ENCODE measurements at regions not wholly inside any gene's neighbourhood (a gene's known extent, or its start where the extent isn't known, plus 50 kb on each side); places are given as distances from the start of the nearest gene placed in this dataset.

DNA sequence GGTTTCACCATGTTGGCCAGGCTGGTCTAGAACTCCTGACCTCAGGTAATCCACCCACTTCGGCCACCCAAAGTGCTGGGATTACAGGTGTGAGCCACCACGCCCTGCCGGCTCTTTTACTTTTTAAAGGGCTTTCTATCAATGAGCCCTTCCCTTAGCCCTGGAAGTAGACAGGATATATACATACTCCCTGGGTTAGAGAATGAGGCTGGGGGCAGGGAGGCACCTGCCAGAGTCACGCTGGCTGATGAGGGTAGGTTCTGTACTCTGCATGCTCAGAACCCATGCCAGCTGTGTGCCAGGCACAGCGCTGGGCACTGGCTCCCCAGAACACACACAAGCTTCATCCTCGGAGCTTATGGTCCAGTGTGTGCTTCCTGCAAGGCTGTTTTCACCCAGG, 113.6 kb upstream of the IPO9 start:
- Histone ChIP-seq H3K9ac (peak overlapping the region; percentile 81), H4K20me1 (ENCODE audit: insufficient read depth) (no peaks in the 10 kb centered on the region), H3K27me3 (replicated peaks; ENCODE audit: insufficient read depth) (no peaks in the 10 kb centered on the region), H3K4me3 (peak overlapping the region; percentile 26; the same call in 1 of the 2 replicates), H3K4me2 (ENCODE audit: unreplicated experiment) (peak overlapping the region; percentile 36), H3F3A (ENCODE audit: insufficient read depth) (peaks cover 76% of the 10 kb centered on the region), H3K79me2 (ENCODE audit: insufficient read depth) (peaks cover 75% of the 10 kb centered on the region), H2AFZ (no peak overlapping the region), H3K9me2 (ENCODE audit: insufficient read depth) (no peaks in the 10 kb centered on the region), H3K36me3 (ENCODE audit: low read depth) (peaks cover 18% of the 10 kb centered on the region; the same call in 1 of the 2 replicates), H3K4me1 (ENCODE audit: insufficient read depth) (peaks cover 71% of the 10 kb centered on the region), H3K9me3 (ENCODE audit: low read depth) (no peaks in the 10 kb centered on the region), H3K27ac (peak overlapping the region; percentile 99)
- in situ Hi-C loops (cut with MboI), result no loop called here
- WGBS, 2 experiments (ENCODE audit: low coverage in 1 of 2, low lambda C conversion rate in 2 of 2, missing lambda C conversion rate in 2 of 2), result 70 to 79% methylated on average over 6 of the region's 6 CpGs
- no peak for DNase-seq
- TF ChIP-seq EZH2 (IDR thresholded peaks at IDR 0.05; ENCODE audit: insufficient read depth, poor library complexity, severe bottlenecking), result no peak
- no peak for TF ChIP-seq EZH2phosphoT487 (IDR thresholded peaks at IDR 0.05; ENCODE audit: insufficient read depth, low read depth)

DNA sequence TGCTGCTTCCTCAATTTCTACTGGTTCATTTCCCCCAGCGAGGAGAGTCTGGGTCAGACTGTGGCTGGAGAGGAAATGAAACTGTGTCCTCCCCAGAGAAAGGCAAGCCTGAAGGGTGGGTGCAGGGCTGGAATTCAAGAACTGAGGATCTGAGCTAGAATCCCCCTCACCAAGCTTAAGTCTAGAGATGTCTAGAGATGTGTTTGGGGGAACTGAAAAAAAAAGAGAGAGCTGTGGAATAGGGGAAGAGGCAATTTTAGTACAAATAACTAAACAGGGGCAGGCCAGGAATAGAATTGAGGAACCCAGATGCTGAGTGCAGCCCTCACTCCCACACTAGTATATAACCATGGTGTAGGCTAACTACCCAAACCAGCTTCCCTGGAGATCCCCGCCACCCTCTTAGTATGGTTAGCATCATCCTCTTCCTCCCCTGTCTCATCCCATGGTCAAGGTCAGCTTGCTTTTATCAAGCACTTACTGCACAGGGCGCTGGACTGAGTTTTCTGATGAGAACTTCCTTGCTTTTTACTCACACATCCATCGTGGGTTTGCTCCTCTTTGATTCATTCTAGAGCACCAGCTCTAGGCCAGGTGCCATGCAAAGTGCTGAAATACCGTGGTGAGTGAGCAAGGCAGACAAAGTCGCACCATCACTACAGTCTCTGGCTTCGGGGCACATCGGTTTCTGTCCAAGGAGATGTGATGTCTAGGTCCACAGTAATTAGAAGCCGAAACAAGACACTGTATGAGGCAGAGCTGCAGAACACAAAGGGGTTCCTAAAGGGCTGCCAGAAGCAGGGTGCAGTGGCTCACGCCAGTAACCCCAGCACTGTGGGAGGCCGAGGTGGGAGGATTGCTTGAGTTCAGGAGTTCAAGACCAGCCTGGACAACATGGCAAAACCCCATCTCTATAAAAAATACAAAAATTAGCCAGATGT, 112.9 kb upstream of the IPO9 start:
- Histone ChIP-seq H3K9ac (peak overlapping the region; percentile 81), H3K79me2 (ENCODE audit: insufficient read depth) (peaks cover 75% of the 10 kb centered on the region), H3F3A (ENCODE audit: insufficient read depth) (peaks cover 76% of the 10 kb centered on the region), H3K27me3 (replicated peaks; ENCODE audit: insufficient read depth) (no peaks in the 10 kb centered on the region), H3K4me1 (ENCODE audit: insufficient read depth) (peaks cover 71% of the 10 kb centered on the region), H3K9me3 (ENCODE audit: low read depth) (no peaks in the 10 kb centered on the region), H3K36me3 (ENCODE audit: low read depth) (peaks cover 18% of the 10 kb centered on the region; the same call in 1 of the 2 replicates), H3K27ac (peak overlapping the region; percentile 99), H3K4me2 (ENCODE audit: unreplicated experiment) (peak overlapping the region; percentile 20), H3K9me2 (ENCODE audit: insufficient read depth) (no peaks in the 10 kb centered on the region), H2AFZ (no peak overlapping the region), H3K4me3 (no peak overlapping the region), H4K20me1 (ENCODE audit: insufficient read depth) (no peaks in the 10 kb centered on the region)
- TF ChIP-seq EZH2 (IDR thresholded peaks at IDR 0.05; ENCODE audit: insufficient read depth, poor library complexity, severe bottlenecking) (no peak), EZH2phosphoT487 (IDR thresholded peaks at IDR 0.05; ENCODE audit: insufficient read depth, low read depth) (no peak)
- in situ Hi-C loops (cut with MboI), result no loop called here
- 69 to 71% methylated on average over 11 of the region's 11 CpGs for WGBS, 2 experiments (ENCODE audit: low coverage in 1 of 2, low lambda C conversion rate in 2 of 2, missing lambda C conversion rate in 2 of 2)
- peak; percentile 62 for DNase-seq

GRCh38 chr1:201716742-201717135, 112.2 kb upstream of the IPO9 start:
- Histone ChIP-seq H3K9me2 (ENCODE audit: insufficient read depth) (no peaks in the 10 kb centered on the region), H3K36me3 (ENCODE audit: low read depth) (peaks cover 18% of the 10 kb centered on the region; the same call in 1 of the 2 replicates), H3K27me3 (replicated peaks; ENCODE audit: insufficient read depth) (no peaks in the 10 kb centered on the region), H3K4me3 (no peak overlapping the region), H3K4me1 (ENCODE audit: insufficient read depth) (peaks cover 71% of the 10 kb centered on the region), H4K20me1 (ENCODE audit: insufficient read depth) (no peaks in the 10 kb centered on the region), H3K4me2 (ENCODE audit: unreplicated experiment) (no peak overlapping the region), H3K27ac (peak overlapping the region; percentile 99), H2AFZ (no peak overlapping the region), H3F3A (ENCODE audit: insufficient read depth) (peaks cover 78% of the 10 kb centered on the region), H3K9me3 (ENCODE audit: low read depth) (no peaks in the 10 kb centered on the region), H3K79me2 (ENCODE audit: insufficient read depth) (peaks cover 75% of the 10 kb centered on the region), H3K9ac (peak overlapping the region; percentile 81)
- no peak for DNase-seq
- in situ Hi-C loops (cut with MboI), result no loop called here
- TF ChIP-seq EZH2phosphoT487 (IDR thresholded peaks at IDR 0.05; ENCODE audit: insufficient read depth, low read depth) (no peak), EZH2 (IDR thresholded peaks at IDR 0.05; ENCODE audit: insufficient read depth, poor library complexity, severe bottlenecking) (no peak)
- WGBS, 2 experiments (ENCODE audit: low coverage in 1 of 2, low lambda C conversion rate in 2 of 2, missing lambda C conversion rate in 2 of 2), result 92 to 99% methylated on average over 7 of the region's 7 CpGs

GRCh38 chr1:201717286-201717685, 111.7 kb upstream of the IPO9 start:
- no peak for TF ChIP-seq EZH2phosphoT487 (IDR thresholded peaks at IDR 0.05; ENCODE audit: insufficient read depth, low read depth)
- no peak for TF ChIP-seq EZH2 (IDR thresholded peaks at IDR 0.05; ENCODE audit: insufficient read depth, poor library complexity, severe bottlenecking)
- no peaks in the 10 kb centered on the region for H3K27me3 ChIP-seq (replicated peaks; ENCODE audit: insufficient read depth)
- peak overlapping the region; percentile 99 for H3K27ac ChIP-seq
- H3K9me2 ChIP-seq (ENCODE audit: insufficient read depth), result no peaks in the 10 kb centered on the region
- H3K4me2 ChIP-seq (ENCODE audit: unreplicated experiment), result no peak overlapping the region
- WGBS, 2 experiments (ENCODE audit: low coverage in 1 of 2, low lambda C conversion rate in 2 of 2, missing lambda C conversion rate in 2 of 2), result 97 to 100% methylated on average over 3 of the region's 3 CpGs
- peaks cover 74% of the 10 kb centered on the region for H3K79me2 ChIP-seq (ENCODE audit: insufficient read depth)
- H3F3A ChIP-seq (ENCODE audit: insufficient read depth), result peaks cover 75% of the 10 kb centered on the region
- in situ Hi-C loops (cut with MboI), result no loop called here
- no peaks in the 10 kb centered on the region for H3K9me3 ChIP-seq (ENCODE audit: low read depth)
- peaks cover 71% of the 10 kb centered on the region for H3K4me1 ChIP-seq (ENCODE audit: insufficient read depth)
- no peaks in the 10 kb centered on the region for H4K20me1 ChIP-seq (ENCODE audit: insufficient read depth)
- no peak overlapping the region for H3K9ac ChIP-seq
- H2AFZ ChIP-seq, result no peak overlapping the region
- no peak overlapping the region for H3K4me3 ChIP-seq
- peaks cover 18% of the 10 kb centered on the region; the same call in 1 of the 2 replicates for H3K36me3 ChIP-seq (ENCODE audit: low read depth)
- no peak for DNase-seq

All from GM23248 (cell line).